ENCODE measurements at regions not wholly inside any gene's neighbourhood (a gene's known extent, or its start where the extent isn't known, plus 50 kb on each side); places are given as distances from the start of the nearest gene placed in this dataset.
A peak's percentile ranks its signal among the peaks of the same experiment; 100 is the strongest.

GRCh38 chr3:70120357-70120966, 120.9 kb downstream of the SAMMSON start:
- DNase-seq (ENCODE audit: low read depth), result peak; percentile 32

GRCh38 chr3:70127192-70127591, 127.7 kb downstream of the SAMMSON start:
- no peak for DNase-seq (ENCODE audit: low read depth)

GRCh38 chr3:70137366-70137765, 137.8 kb downstream of the SAMMSON start:
- no peak for DNase-seq (ENCODE audit: low read depth)

- no peak for DNase-seq (ENCODE audit: low read depth)
Observed at GRCh38 chr3:70138606-70139005, 139.1 kb downstream of the SAMMSON start.
